ENCODE measurements at regions not wholly inside any gene's neighbourhood (a gene's known extent, or its start where the extent isn't known, plus 50 kb on each side); places are given as distances from the start of the nearest gene placed in this dataset.

GRCh38 chr21:35426897-35427296 lies 377.8 kb upstream of the RUNX1 start:
- Histone ChIP-seq H3K36me3 (no peaks in the 10 kb centered on the region), H3K27me3 (no peaks in the 10 kb centered on the region), H3K4me3 (no peak overlapping the region), H3K27ac (no peak overlapping the region), H3K4me1 (peaks cover 0 to 8% (median 0%) of the 10 kb centered on the region in 4 donors), H3K9me3 (peaks cover 0 to 3% (median under 1%) of the 10 kb centered on the region in 4 donors)
- TF ChIP-seq POLR2A (IDR thresholded peaks at IDR 0.05): no peak
- TF ChIP-seq CTCF (IDR thresholded peaks at IDR 0.05): no peak
- TF ChIP-seq EP300 (IDR thresholded peaks at IDR 0.05): no peak
- no peak for TF ChIP-seq POLR2AphosphoS5 (IDR thresholded peaks at IDR 0.05)
- 64 to 80% methylated on average over 2 of the region's 2 CpGs for WGBS, 2 donors
- ATAC-seq (ENCODE audit: low FRiP score in 2 of 2): no peak
- DNase-seq: no peak

- Histone ChIP-seq H3K4me1 (peaks cover 0 to 8% (median 0%) of the 10 kb centered on the region in 4 donors), H3K9me3 (peaks cover 0 to 3% (median 0%) of the 10 kb centered on the region in 4 donors), H3K27me3 (no peaks in the 10 kb centered on the region), H3K36me3 (no peaks in the 10 kb centered on the region), H3K27ac (no peak overlapping the region), H3K4me3 (no peak overlapping the region)
- no peak for ATAC-seq (ENCODE audit: low FRiP score in 2 of 2)
- no peak for DNase-seq
- WGBS, 2 donors: 59 to 66% methylated on average over 3 of the region's 3 CpGs
- TF ChIP-seq EP300 (IDR thresholded peaks at IDR 0.05): no peak
- no peak for TF ChIP-seq CTCF (IDR thresholded peaks at IDR 0.05)
- no peak for TF ChIP-seq POLR2A (IDR thresholded peaks at IDR 0.05)
- no peak for TF ChIP-seq POLR2AphosphoS5 (IDR thresholded peaks at IDR 0.05)
Observed at GRCh38 chr21:35426469-35426868, 377.4 kb upstream of the RUNX1 start.

GRCh38 chr21:35424122-35424521 lies 375.0 kb upstream of the RUNX1 start:
- H3K36me3 ChIP-seq: no peaks in the 10 kb centered on the region
- ATAC-seq (ENCODE audit: low FRiP score in 2 of 2) (peak in 1 of 2 donors; percentile 29), DNase-seq (no peak)
- peaks cover 0 to 8% (median 0%) of the 10 kb centered on the region in 4 donors for H3K4me1 ChIP-seq
- WGBS, 2 donors: 74 to 79% methylated on average over 3 of the region's 3 CpGs
- TF ChIP-seq EP300 (IDR thresholded peaks at IDR 0.05) (no peak), POLR2A (IDR thresholded peaks at IDR 0.05) (no peak), POLR2AphosphoS5 (IDR thresholded peaks at IDR 0.05) (no peak), CTCF (IDR thresholded peaks at IDR 0.05) (no peak)
- H3K9me3 ChIP-seq: peaks cover 0 to 3% (median 0%) of the 10 kb centered on the region in 4 donors
- no peak overlapping the region for H3K27ac ChIP-seq
- no peak overlapping the region for H3K4me3 ChIP-seq
- no peaks in the 10 kb centered on the region for H3K27me3 ChIP-seq

- H3K36me3 ChIP-seq: no peaks in the 10 kb centered on the region
- DNase-seq (no peak), ATAC-seq (ENCODE audit: low FRiP score in 2 of 2) (peak in 1 of 2 donors; percentile 19)
- H3K4me1 ChIP-seq: peaks cover 0 to 5% (median 0%) of the 10 kb centered on the region in 4 donors
- H3K9me3 ChIP-seq: peaks cover 0 to 3% (median 0%) of the 10 kb centered on the region in 4 donors
- no peaks in the 10 kb centered on the region for H3K27me3 ChIP-seq
- WGBS, 2 donors: 79 to 83% methylated on average over 1 of the region's 1 CpG
- no peak for TF ChIP-seq POLR2AphosphoS5 (IDR thresholded peaks at IDR 0.05)
- no peak for TF ChIP-seq CTCF (IDR thresholded peaks at IDR 0.05)
- no peak overlapping the region for H3K27ac ChIP-seq
- H3K4me3 ChIP-seq: no peak overlapping the region
Observed at GRCh38 chr21:35423709-35424108, 374.6 kb upstream of the RUNX1 start.

- Histone ChIP-seq H3K9me3 (peaks cover 0 to 3% (median 0%) of the 10 kb centered on the region in 4 donors), H3K27ac (no peak overlapping the region), H3K27me3 (no peaks in the 10 kb centered on the region), H3K4me3 (no peak overlapping the region), H3K36me3 (no peaks in the 10 kb centered on the region), H3K4me1 (no peaks in the 10 kb centered on the region)
- DNase-seq (no peak), ATAC-seq (ENCODE audit: low FRiP score in 2 of 2) (no peak)
- TF ChIP-seq CTCF (IDR thresholded peaks at IDR 0.05) (no peak), EP300 (IDR thresholded peaks at IDR 0.05) (no peak), POLR2AphosphoS5 (IDR thresholded peaks at IDR 0.05) (no peak), POLR2A (IDR thresholded peaks at IDR 0.05) (no peak)
Observed at GRCh38 chr21:35422011-35422410, 372.9 kb upstream of the RUNX1 start.

Measured in upper lobe of left lung (tissue), 6 donors.